Mucosa of descending colon (tissue), 3 donors: ENCODE measurements at regions not wholly inside any gene's neighbourhood (a gene's known extent, or its start where the extent isn't known, plus 50 kb on each side); places are given as distances from the start of the nearest gene placed in this dataset.
A peak's percentile ranks its signal among the peaks of the same experiment; 100 is the strongest.
"Not testable (repeated sequence)": the region's sequence is repeated elsewhere in the genome, so short reads cannot be mapped to it uniquely, and the experiment has no call there.

Experiments
- ATAC-seq: fragments of 200-7000 bp; cut with Tn5 transposase; one replicate; pipeline ENCODE4 v1.9.1; 2020; ENCODE audit warnings: mild to moderate bottlenecking, moderate library complexity
- DNase-seq, 3 donors: peaks; one replicate each; pipeline ENCODE4 v3.0.0-alpha.2; 2020
- H3K36me3 ChIP-seq: fragments of 200-600 bp; one replicate; pipeline ENCODE4 v1.8.0; 2021; ENCODE audit warnings: low read depth, mild to moderate bottlenecking
- H3K4me1 ChIP-seq: fragments of 200-600 bp; one replicate; pipeline ENCODE4 v1.8.0; 2021; ENCODE audit warnings: low read depth, mild to moderate bottlenecking
- H3K4me3 ChIP-seq: fragments of 200-600 bp; one replicate; pipeline ENCODE4 v1.8.0; 2021; ENCODE audit warnings: mild to moderate bottlenecking
- H3K9me3 ChIP-seq: fragments of 200-600 bp; one replicate; pipeline ENCODE4 v1.8.0; 2021; ENCODE audit warnings: mild to moderate bottlenecking
- intact Hi-C, 2 donors: fragments of 100-400 bp; cut with DNase I in 1 of 2; cut with micrococcal nuclease in 1 of 2; formaldehyde crosslinking; loops; one replicate each; pipeline versions ENCODE4 v1.11.0 to v1.11.1; 2022; cut with DNase I, micrococcal nuclease
- TF ChIP-seq, protein P1 (sequence below): fragments of 200-600 bp; IDR thresholded peaks from one replicate; pipeline ENCODE4 v1.8.0; 2022; ENCODE audit warnings: antibody characterized with exemption, mild to moderate bottlenecking
- donor health status: DM: no; HTN: no; CAD: no; lungs with moderate emphysema.
- donor health status: DM: no; HTN: no; CAD: no.
- donor health status: DM: no; HTN: yes; CAD: no.

DNA sequence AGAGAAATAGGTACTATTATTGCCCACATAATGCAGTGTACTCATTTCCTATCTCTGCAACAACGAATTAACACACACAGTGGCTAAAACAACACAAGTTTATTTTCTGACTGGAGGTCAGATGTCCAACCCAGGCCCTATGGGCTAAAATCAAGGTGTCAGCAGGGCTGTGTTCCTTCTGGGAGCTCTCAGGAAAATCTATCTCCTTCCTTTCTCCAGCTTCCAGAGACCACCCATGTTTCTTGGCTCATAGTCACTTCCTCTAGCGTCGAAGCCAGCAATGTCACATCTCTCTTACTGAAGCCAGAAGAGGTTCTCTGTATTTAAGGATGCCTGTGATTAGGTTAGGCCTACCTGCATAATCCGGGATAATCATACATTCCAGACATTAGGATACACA is 60.9 kb upstream of the TOP1 start:
- no peaks in the 10 kb centered on the region for H3K36me3 ChIP-seq
- H3K4me3 ChIP-seq = no peak overlapping the region
- intact Hi-C loops = loop anchor here (5.0 to 10.0 kb wide), 2 partner anchors 130 to 1703 kb away; no protein-coding TSS in a partner anchor
- ATAC-seq (no peak), DNase-seq (no peak)
- TF ChIP-seq, protein P1, sequence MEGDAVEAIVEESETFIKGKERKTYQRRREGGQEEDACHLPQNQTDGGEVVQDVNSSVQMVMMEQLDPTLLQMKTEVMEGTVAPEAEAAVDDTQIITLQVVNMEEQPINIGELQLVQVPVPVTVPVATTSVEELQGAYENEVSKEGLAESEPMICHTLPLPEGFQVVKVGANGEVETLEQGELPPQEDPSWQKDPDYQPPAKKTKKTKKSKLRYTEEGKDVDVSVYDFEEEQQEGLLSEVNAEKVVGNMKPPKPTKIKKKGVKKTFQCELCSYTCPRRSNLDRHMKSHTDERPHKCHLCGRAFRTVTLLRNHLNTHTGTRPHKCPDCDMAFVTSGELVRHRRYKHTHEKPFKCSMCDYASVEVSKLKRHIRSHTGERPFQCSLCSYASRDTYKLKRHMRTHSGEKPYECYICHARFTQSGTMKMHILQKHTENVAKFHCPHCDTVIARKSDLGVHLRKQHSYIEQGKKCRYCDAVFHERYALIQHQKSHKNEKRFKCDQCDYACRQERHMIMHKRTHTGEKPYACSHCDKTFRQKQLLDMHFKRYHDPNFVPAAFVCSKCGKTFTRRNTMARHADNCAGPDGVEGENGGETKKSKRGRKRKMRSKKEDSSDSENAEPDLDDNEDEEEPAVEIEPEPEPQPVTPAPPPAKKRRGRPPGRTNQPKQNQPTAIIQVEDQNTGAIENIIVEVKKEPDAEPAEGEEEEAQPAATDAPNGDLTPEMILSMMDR = no peak
- H3K4me1 ChIP-seq = peaks cover 2% of the 10 kb centered on the region
- no peaks in the 10 kb centered on the region for H3K9me3 ChIP-seq

- intact Hi-C loops = loop anchor here (5.0 to 10.0 kb wide), 2 partner anchors 128 to 1704 kb away; no protein-coding TSS in a partner anchor
- ATAC-seq = peak; percentile 96
- TF ChIP-seq, protein P1 = peak; percentile 89
Measured at GRCh38 chr20:40968816-40969562, 59.6 kb upstream of the TOP1 start.

GRCh38 chr20:40970218-40970617 is 58.4 kb upstream of the TOP1 start:
- Histone ChIP-seq H3K9me3 (no peaks in the 10 kb centered on the region), H3K4me3 (no peak overlapping the region), H3K36me3 (no peaks in the 10 kb centered on the region), H3K4me1 (no peaks in the 10 kb centered on the region)
- ATAC-seq = no peak
- TF ChIP-seq, protein P1 = no peak
- intact Hi-C loops = no loop called here
- DNase-seq = no peak

More at GRCh38 chr20:40968816-40969562, 59.6 kb upstream of the TOP1 start:
- H3K4me1 ChIP-seq, H3K36me3 ChIP-seq, H3K4me3 ChIP-seq, H3K9me3 ChIP-seq: not testable (repeated sequence)
- peak; percentile 75 to 91 (median 87) for DNase-seq

DNA sequence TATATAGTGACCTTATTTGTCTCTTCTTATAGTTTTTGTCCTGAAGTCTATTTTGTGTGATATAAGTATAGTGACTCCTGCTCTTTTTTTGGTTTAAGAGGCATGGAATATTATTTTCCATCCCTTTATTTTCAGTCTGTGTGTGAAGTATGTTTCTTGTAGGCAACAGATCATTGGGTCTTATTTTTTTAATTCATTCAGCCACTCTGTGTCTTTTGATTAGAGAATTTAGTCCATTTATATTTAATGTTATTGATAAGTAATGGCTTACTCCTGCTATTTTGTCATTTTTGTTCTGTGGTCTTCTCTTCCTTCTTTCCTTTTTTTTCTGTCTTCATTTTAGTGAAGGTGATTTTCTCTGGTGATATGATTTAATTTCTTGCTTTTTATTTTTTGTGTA is 51.4 kb upstream of the TOP1 start:
- intact Hi-C loops = no loop called here
- Histone ChIP-seq H3K9me3 (peaks cover 13% of the 10 kb centered on the region), H3K36me3 (no peaks in the 10 kb centered on the region), H3K4me1 (no peaks in the 10 kb centered on the region), H3K4me3 (no peak overlapping the region)
- DNase-seq (no peak), ATAC-seq (no peak)
- TF ChIP-seq, protein P1 = no peak

- intact Hi-C loops = no loop called here
- Histone ChIP-seq H3K36me3 (no peaks in the 10 kb centered on the region), H3K4me3 (no peak overlapping the region), H3K9me3 (peaks cover 13% of the 10 kb centered on the region), H3K4me1 (no peaks in the 10 kb centered on the region)
- ATAC-seq (no peak), DNase-seq (no peak)
- TF ChIP-seq, protein P1 = no peak
Measured at GRCh38 chr20:40978761-40979160, 49.9 kb upstream of the TOP1 start.
